NCI-H526 treated with DMSO at 0.1 percent for 48 hours (cell line): ENCODE measurements at regions not wholly inside any gene's neighbourhood (a gene's known extent, or its start where the extent isn't known, plus 50 kb on each side); places are given as distances from the start of the nearest gene placed in this dataset.

ENCODE experiments used
- DNase-seq: peaks from one replicate; lab custom pipeline; 2025; lab: John Stamatoyannopoulos, UW

- no peak for DNase-seq
These were observed 202.5 kb upstream of the CHRM2 start for GRCh38 chr7:136665878-136666509.

- DNase-seq = no peak
These were observed 203.9 kb upstream of the CHRM2 start for GRCh38 chr7:136664537-136664936.

- no peak for DNase-seq
These were observed 210.9 kb upstream of the CHRM2 start for GRCh38 chr7:136657482-136657921.

- DNase-seq = no peak
These were observed 211.9 kb upstream of the CHRM2 start for GRCh38 chr7:136656516-136656915.

- no peak for DNase-seq
These were observed 213.0 kb upstream of the CHRM2 start for GRCh38 chr7:136655414-136655813.

- DNase-seq = no peak
These were observed 214.0 kb upstream of the CHRM2 start for GRCh38 chr7:136654406-136654805.

GRCh38 chr7:136652635-136653370 is 215.6 kb upstream of the CHRM2 start:
- DNase-seq = no peak

- DNase-seq = no peak
These were observed 227.5 kb upstream of the CHRM2 start for GRCh38 chr7:136640977-136641376.

GRCh38 chr7:136637813-136638212 is 230.6 kb upstream of the CHRM2 start:
- DNase-seq = no peak

GRCh38 chr7:136635751-136636150 is 232.7 kb upstream of the CHRM2 start:
- no peak for DNase-seq

GRCh38 chr7:136618818-136619217 is 249.6 kb upstream of the CHRM2 start:
- DNase-seq = no peak

- no peak for DNase-seq
These were observed 251.3 kb upstream of the CHRM2 start for GRCh38 chr7:136617176-136617575.

- no peak for DNase-seq
These were observed 262.7 kb upstream of the CHRM2 start for GRCh38 chr7:136605532-136606329.

GRCh38 chr7:136601772-136602171 is 266.7 kb upstream of the CHRM2 start:
- DNase-seq = no peak

- DNase-seq = no peak
These were observed 268.0 kb upstream of the CHRM2 start for GRCh38 chr7:136600475-136600874.

- DNase-seq = no peak
These were observed 273.7 kb upstream of the CHRM2 start for GRCh38 chr7:136594739-136595144.

GRCh38 chr7:136588216-136588615 is 280.2 kb upstream of the CHRM2 start:
- DNase-seq = no peak

- DNase-seq = no peak
These were observed 282.3 kb upstream of the CHRM2 start for GRCh38 chr7:136585954-136586670.

- DNase-seq = no peak
These were observed 302.0 kb upstream of the CHRM2 start for GRCh38 chr7:136566491-136566890.

GRCh38 chr7:136555933-136556332 is 312.5 kb upstream of the CHRM2 start:
- peak; percentile 87 for DNase-seq

GRCh38 chr7:136551618-136552017 is 316.8 kb upstream of the CHRM2 start:
- DNase-seq = no peak

- DNase-seq = no peak
These were observed 318.7 kb upstream of the CHRM2 start for GRCh38 chr7:136549756-136550155.
